AG08396 (cell line): ENCODE measurements at regions not wholly inside any gene's neighbourhood (a gene's known extent, or its start where the extent isn't known, plus 50 kb on each side); places are given as distances from the start of the nearest gene placed in this dataset.

Source experiments
- DNase-seq: peaks from one replicate; pipeline ENCODE4 v3.0.0; 2012; ENCODE audit warnings: low spot score, mixed read lengths

- DNase-seq: no peak
These were observed 173.6 kb upstream of the NUDT6 start for GRCh38 chr4:123096038-123096437.

- DNase-seq: peak; percentile 57
These were observed 180.6 kb upstream of the NUDT6 start for GRCh38 chr4:123102897-123103471.

GRCh38 chr4:123104310-123105025 lies 182.1 kb upstream of the NUDT6 start:
- no peak for DNase-seq

GRCh38 chr4:123105026-123105420 lies 182.6 kb upstream of the NUDT6 start:
- DNase-seq: no peak

GRCh38 chr4:123106747-123107146 lies 184.3 kb upstream of the NUDT6 start:
- no peak for DNase-seq

GRCh38 chr4:123107444-123108252 lies 185.3 kb upstream of the NUDT6 start:
- no peak for DNase-seq

GRCh38 chr4:123109139-123109538 lies 186.7 kb upstream of the NUDT6 start:
- no peak for DNase-seq

GRCh38 chr4:123110147-123110546 lies 187.8 kb upstream of the NUDT6 start:
- DNase-seq: no peak

- peak; percentile 33 for DNase-seq
These were observed 188.3 kb upstream of the NUDT6 start for GRCh38 chr4:123110685-123111084.

GRCh38 chr4:123113155-123113554 lies 190.8 kb upstream of the NUDT6 start:
- DNase-seq: no peak

GRCh38 chr4:123114084-123114914 lies 191.9 kb upstream of the NUDT6 start:
- DNase-seq: no peak

GRCh38 chr4:123114915-123115756 lies 192.7 kb upstream of the NUDT6 start:
- no peak for DNase-seq

- no peak for DNase-seq
These were observed 194.0 kb upstream of the NUDT6 start for GRCh38 chr4:123116412-123116811.

- peak; percentile 38 for DNase-seq
These were observed 198.1 kb upstream of the NUDT6 start for GRCh38 chr4:123120473-123120872.

GRCh38 chr4:123121241-123121907 lies 199.0 kb upstream of the NUDT6 start:
- no peak for DNase-seq

GRCh38 chr4:123125477-123125876 lies 203.1 kb upstream of the NUDT6 start:
- no peak for DNase-seq

- no peak for DNase-seq
These were observed 204.8 kb upstream of the NUDT6 start for GRCh38 chr4:123127218-123127617.

GRCh38 chr4:123127875-123128274 lies 205.5 kb upstream of the NUDT6 start:
- DNase-seq: no peak

- no peak for DNase-seq
These were observed 211.1 kb upstream of the NUDT6 start for GRCh38 chr4:123133397-123134050.

- DNase-seq: no peak
These were observed 222.2 kb upstream of the NUDT6 start for GRCh38 chr4:123144616-123145015.
